ENCODE measurements at regions not wholly inside any gene's neighbourhood (a gene's known extent, or its start where the extent isn't known, plus 50 kb on each side); places are given as distances from the start of the nearest gene placed in this dataset.

DNA sequence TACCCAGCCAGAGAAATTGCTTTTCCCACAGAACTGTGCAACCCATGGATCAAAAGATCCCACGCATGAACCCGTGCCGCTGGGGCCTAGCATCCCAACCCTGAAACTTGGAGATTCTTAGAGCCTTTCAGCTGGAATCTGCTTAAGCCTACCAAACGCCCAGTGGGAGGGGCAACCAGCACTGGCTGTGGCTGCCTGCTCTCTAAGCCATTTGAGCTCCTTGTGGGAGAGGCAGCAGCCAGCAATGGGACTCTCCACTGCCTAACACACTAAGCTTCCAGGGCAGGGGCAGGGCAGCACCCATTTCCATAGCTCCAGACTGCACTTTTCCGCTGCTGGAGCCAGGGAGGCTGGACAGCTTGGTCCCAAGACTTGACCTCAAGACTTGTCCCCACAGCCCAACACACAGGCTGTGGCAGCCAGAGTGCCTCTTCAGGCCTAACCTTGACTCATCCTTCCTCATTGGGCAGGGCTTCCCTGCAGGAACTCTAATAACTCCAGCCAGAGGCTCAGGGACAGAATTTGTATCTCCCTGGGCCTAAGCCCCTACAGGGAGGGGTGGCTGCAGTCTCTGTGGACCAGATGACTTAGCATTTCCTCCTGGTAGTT lies 437.4 kb downstream of the MTRR start:
- TF ChIP-seq, protein P1, sequence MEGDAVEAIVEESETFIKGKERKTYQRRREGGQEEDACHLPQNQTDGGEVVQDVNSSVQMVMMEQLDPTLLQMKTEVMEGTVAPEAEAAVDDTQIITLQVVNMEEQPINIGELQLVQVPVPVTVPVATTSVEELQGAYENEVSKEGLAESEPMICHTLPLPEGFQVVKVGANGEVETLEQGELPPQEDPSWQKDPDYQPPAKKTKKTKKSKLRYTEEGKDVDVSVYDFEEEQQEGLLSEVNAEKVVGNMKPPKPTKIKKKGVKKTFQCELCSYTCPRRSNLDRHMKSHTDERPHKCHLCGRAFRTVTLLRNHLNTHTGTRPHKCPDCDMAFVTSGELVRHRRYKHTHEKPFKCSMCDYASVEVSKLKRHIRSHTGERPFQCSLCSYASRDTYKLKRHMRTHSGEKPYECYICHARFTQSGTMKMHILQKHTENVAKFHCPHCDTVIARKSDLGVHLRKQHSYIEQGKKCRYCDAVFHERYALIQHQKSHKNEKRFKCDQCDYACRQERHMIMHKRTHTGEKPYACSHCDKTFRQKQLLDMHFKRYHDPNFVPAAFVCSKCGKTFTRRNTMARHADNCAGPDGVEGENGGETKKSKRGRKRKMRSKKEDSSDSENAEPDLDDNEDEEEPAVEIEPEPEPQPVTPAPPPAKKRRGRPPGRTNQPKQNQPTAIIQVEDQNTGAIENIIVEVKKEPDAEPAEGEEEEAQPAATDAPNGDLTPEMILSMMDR (IDR thresholded peaks at IDR 0.05): no peak
- TF ChIP-seq MYC (IDR thresholded peaks at IDR 0.05; ENCODE audit: borderline replicate concordance, low read length) (no peak), POLR2A (IDR thresholded peaks at IDR 0.05; ENCODE audit: low read length) (no peak), NR3C1 (IDR thresholded peaks at IDR 0.05) (no peak), RFX5 (IDR thresholded peaks at IDR 0.05) (no peak), CEBPB (IDR thresholded peaks at IDR 0.05) (no peak)
- TF ChIP-seq, protein P2, sequence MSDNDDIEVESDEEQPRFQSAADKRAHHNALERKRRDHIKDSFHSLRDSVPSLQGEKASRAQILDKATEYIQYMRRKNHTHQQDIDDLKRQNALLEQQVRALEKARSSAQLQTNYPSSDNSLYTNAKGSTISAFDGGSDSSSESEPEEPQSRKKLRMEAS (IDR thresholded peaks at IDR 0.05): no peak
- TF ChIP-seq, protein P3, sequence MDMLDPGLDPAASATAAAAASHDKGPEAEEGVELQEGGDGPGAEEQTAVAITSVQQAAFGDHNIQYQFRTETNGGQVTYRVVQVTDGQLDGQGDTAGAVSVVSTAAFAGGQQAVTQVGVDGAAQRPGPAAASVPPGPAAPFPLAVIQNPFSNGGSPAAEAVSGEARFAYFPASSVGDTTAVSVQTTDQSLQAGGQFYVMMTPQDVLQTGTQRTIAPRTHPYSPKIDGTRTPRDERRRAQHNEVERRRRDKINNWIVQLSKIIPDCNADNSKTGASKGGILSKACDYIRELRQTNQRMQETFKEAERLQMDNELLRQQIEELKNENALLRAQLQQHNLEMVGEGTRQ (IDR thresholded peaks at IDR 0.05): no peak
